ENCODE measurements at regions not wholly inside any gene's neighbourhood (a gene's known extent, or its start where the extent isn't known, plus 50 kb on each side); places are given as distances from the start of the nearest gene placed in this dataset.

DNA sequence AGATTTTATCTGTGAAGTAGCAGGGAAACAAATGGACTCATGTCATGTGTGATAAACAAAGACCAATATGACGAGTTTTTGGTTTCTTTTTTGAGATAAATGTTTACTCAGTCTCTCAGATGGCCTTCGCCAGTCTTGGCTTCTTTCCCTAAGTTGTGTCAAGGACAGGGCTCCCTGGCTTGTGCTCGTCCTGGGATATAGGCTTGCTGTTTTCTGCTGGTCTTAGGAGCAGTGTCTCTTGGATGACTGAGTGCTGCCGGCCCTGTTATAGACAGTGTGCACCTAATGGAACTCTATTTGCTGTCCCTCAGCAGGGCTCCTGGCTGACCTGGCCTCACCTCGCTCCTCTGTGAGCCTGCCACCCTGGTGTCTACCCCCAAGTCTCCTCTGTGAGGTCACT is 324.1 kb upstream of the SYNCRIP start:
- TF ChIP-seq EZH2 (IDR thresholded peaks at IDR 0.05) (no peak), POLR2AphosphoS5 (IDR thresholded peaks at IDR 0.05; ENCODE audit: borderline replicate concordance, low read depth, low read length) (no peak), FOXP2 (optimal IDR thresholded peaks at IDR 0.05; ENCODE audit: control extremely low read depth, extremely low read length, insufficient read depth) (no peak)

All from SK-N-MC (cell line).